K562 (cell line): ENCODE measurements at regions not wholly inside any gene's neighbourhood (a gene's known extent, or its start where the extent isn't known, plus 50 kb on each side); places are given as distances from the start of the nearest gene placed in this dataset.

Experiments
- ATAC-seq: fragments of 200-7000 bp; cut with Tn5 transposase; 3 replicates; pipeline ENCODE4 v1.9.1; 2020; ENCODE audit warnings: moderate library complexity
- BruUV-seq: library from RNA; stranded (reverse); fragments of 400-500 nt; replicated peaks from 2 replicates; lab custom pipeline; 2021; lab: Mats Ljungman, UMichigan
- CTCF ChIA-PET: fragments of 300-600 bp; formaldehyde crosslinking; extraction: SDS; loops from one replicate; lab custom pipeline; 2021; ENCODE audit warnings: low intra/inter-chr PET ratio; lab: Yijun Ruan, JAX
- POLR2A ChIA-PET: fragments of 300-600, 350-650 bp; sonication (Branson Sonifier 250); formaldehyde crosslinking; extraction: SDS; loops from one replicate; lab custom pipeline; 2021; ENCODE audit warnings: antibody characterized with exemption, inconsistent platforms; lab: Yijun Ruan, JAX
- DNase-seq, 4 experiments: peaks; one replicate each; pipeline versions ENCODE4 v3.0.0 to v3.0.0-alpha.2; 2011 to 2018; ENCODE audit warnings: low spot score in 3 of 4, mixed read lengths in 3 of 4; ENCODE audit errors: extremely low read depth in 1 of 4
- FAIRE-seq: peaks from 2 replicates; lab custom pipeline; 2011; peaks lifted over from hg19 to GRCh38; lab: Jason Lieb, UNC
- H2AFZ ChIP-seq: 2 replicates; pipeline ENCODE4 v1.6.0; 2011; ENCODE audit warnings: low read depth, low read length, control low read depth, inconsistent platforms
- H3K27ac ChIP-seq: fragments of 200-600 bp; 3 replicates; pipeline ENCODE4 v1.8.0; 2011; ENCODE audit warnings: low read depth, mild to moderate bottlenecking, control low read depth, inconsistent platforms, low read length, moderate library complexity, mixed read lengths; ENCODE audit errors: extremely low read depth
- H3K27me3 ChIP-seq, 2 experiments: fragments of 300-600 bp in 1 of 2; 2 replicates in 1 of 2; 3 replicates in 1 of 2; pipeline versions ENCODE4 v1.6.0 to v1.8.0; 2011; ENCODE audit warnings: inconsistent platforms in 2 of 2, low read length in 2 of 2, mild to moderate bottlenecking in 1 of 2, mixed read lengths in 1 of 2, moderate library complexity in 1 of 2; ENCODE audit not compliant: control insufficient read depth in 2 of 2, insufficient read depth in 2 of 2
- H3K36me3 ChIP-seq: fragments of 300-600 bp; 3 replicates; pipeline ENCODE4 v1.8.0; 2011; ENCODE audit warnings: mild to moderate bottlenecking, low read length, inconsistent platforms; ENCODE audit not compliant: control insufficient read depth, insufficient read depth
- H3K4me1 ChIP-seq, 2 experiments: fragments of 200-600 bp in 1 of 2; replicated peaks in 1 of 2; 2 replicates in 1 of 2; 3 replicates in 1 of 2; pipeline versions ENCODE4 v1.5.1 to v1.8.0; 2011; ENCODE audit warnings: inconsistent platforms in 2 of 2, low read length in 2 of 2, mild to moderate bottlenecking in 1 of 2, mixed read lengths in 1 of 2, moderate library complexity in 1 of 2; ENCODE audit not compliant: control insufficient read depth in 2 of 2, insufficient read depth in 2 of 2
- H3K4me2 ChIP-seq: 2 replicates; pipeline ENCODE4 v1.6.1; 2011; ENCODE audit warnings: low read length, control low read depth, inconsistent platforms, mixed read lengths; ENCODE audit not compliant: insufficient read depth
- H3K4me3 ChIP-seq: fragments of 200-600 bp; sonication (generic), shearing (Covaris generic); 2 replicates; pipeline ENCODE4 v1.5.1; 2016; ENCODE audit warnings: control low read depth, inconsistent platforms
- H3K79me2 ChIP-seq: fragments of 200-600 bp; 3 replicates; pipeline ENCODE4 v1.8.0; 2011; ENCODE audit warnings: low read length, inconsistent platforms; ENCODE audit not compliant: control insufficient read depth, insufficient read depth
- H3K9ac ChIP-seq, 2 experiments: 2 replicates each; pipeline versions ENCODE4 v1.6.0 to v1.6.1; 2011; ENCODE audit warnings: low read depth in 2 of 2, low read length in 2 of 2, control low read depth in 1 of 2, inconsistent platforms in 1 of 2, mild to moderate bottlenecking in 1 of 2, mixed read lengths in 1 of 2; ENCODE audit not compliant: insufficient read depth in 1 of 2
- H3K9me1 ChIP-seq: one replicate; pipeline ENCODE4 v1.6.0; 2011; ENCODE audit warnings: inconsistent platforms, mild to moderate bottlenecking, low read length, moderate library complexity; ENCODE audit not compliant: control insufficient read depth, insufficient read depth
- H3K9me3 ChIP-seq: replicated peaks from 2 replicates; pipeline ENCODE4 v1.5.1; 2011; ENCODE audit warnings: low read depth, low read length, inconsistent platforms; ENCODE audit not compliant: control insufficient read depth, insufficient read depth
- H4K20me1 ChIP-seq: replicated peaks from 2 replicates; pipeline ENCODE4 v1.6.1; 2011; ENCODE audit warnings: low read length, inconsistent platforms, mixed read lengths; ENCODE audit not compliant: control insufficient read depth, insufficient read depth
- BRD9 ChIP-seq: fragments of 450-650 bp; IDR thresholded peaks from 2 replicates; pipeline ENCODE4 v1.6.1; 2018; ENCODE audit warnings: low read depth; ENCODE audit not compliant: partially characterized antibody
- KLF16 ChIP-seq: IDR thresholded peaks from 2 replicates; pipeline ENCODE4 v1.6.1; 2016; ENCODE audit warnings: antibody characterized with exemption
- MYC ChIP-seq, 2 experiments: fragments of 250-450 bp in 1 of 2; sonication (Bioruptor Pico) in 1 of 2; IDR thresholded peaks; 2 replicates each; pipeline versions ENCODE4 v1.5.1 to v1.6.1; 2012 to 2021; ENCODE audit warnings: low read depth in 2 of 2, borderline replicate concordance in 1 of 2, improper control_type of control experiment in 1 of 2, low read length in 1 of 2, mild to moderate bottlenecking in 1 of 2, moderate library complexity in 1 of 2
- NELFE ChIP-seq: IDR thresholded peaks from 2 replicates; pipeline ENCODE4 v1.6.1; 2011; ENCODE audit warnings: mild to moderate bottlenecking; ENCODE audit not compliant: insufficient read depth, insufficient read length
- RBM39 ChIP-seq: fragments of 200-400 bp; formaldehyde crosslinking; optimal IDR thresholded peaks from 2 replicates; pipeline ENCODE3; 2018; ENCODE audit warnings: low read depth, low read length
- SMARCA5 ChIP-seq: fragments of 450-650 bp; IDR thresholded peaks from 2 replicates; pipeline ENCODE4 v1.6.1; 2016
- THAP12 ChIP-seq: fragments of 250-450 bp; sonication (Bioruptor Pico); IDR thresholded peaks from 2 replicates; pipeline ENCODE4 v1.9.0; 2021; ENCODE audit warnings: mild to moderate bottlenecking, inconsistent platforms
- WGBS: fragments of 100-300 bp; shearing (Covaris generic); methylation state at CpG from one replicate; pipeline ENCODE4 v1.1.6; 2016; ENCODE audit warnings: low coverage, mixed read lengths; ENCODE audit not compliant: insufficient coverage; ENCODE audit errors: missing lambda C conversion rate; 5-methylcytosine and 5-hydroxymethylcytosine counted together
- in situ Hi-C: fragments of 300-500 bp; cut with MboI; formaldehyde crosslinking; loops from 4 replicates; pipeline ENCODE4 v1.15.0; 2018; ENCODE audit warnings: inconsistent platforms, mixed read lengths
- intact Hi-C: fragments of 100-400 bp; cut with micrococcal nuclease; formaldehyde crosslinking; loops from 2 replicates; pipeline ENCODE4 v1.14.2; 2022
- TF ChIP-seq, protein P1 (sequence below): fragments of 250-450 bp; sonication (Bioruptor Pico); IDR thresholded peaks from 2 replicates; pipeline ENCODE4 v1.5.0; 2021
- TF ChIP-seq, protein P2 (sequence below): sonication (generic); formaldehyde crosslinking; IDR thresholded peaks from 2 replicates; pipeline ENCODE4 v1.8.0; 2023; ENCODE audit warnings: mild to moderate bottlenecking, missing genetic modification reagents

- ATAC-seq (no peak), FAIRE-seq (no peak)
- POLR2A ChIA-PET, result interaction anchor here (0.6 kb wide), 1 partner anchor 224 kb away, joined by 3 read pairs; no protein-coding TSS in a partner anchor
- peaks cover 0 to 5% of the 10 kb centered on the region in 2 experiments; a peak in 2 of 5 replicates for H3K4me1 ChIP-seq
- no peaks in the 10 kb centered on the region for H3K9me3 ChIP-seq
- H2AFZ ChIP-seq, result no peak overlapping the region
- no peak overlapping the region for H3K27ac ChIP-seq
- H3K79me2 ChIP-seq, result no peaks in the 10 kb centered on the region
- in situ Hi-C loops, result no loop called here
- H3K9me1 ChIP-seq, result no peaks in the 10 kb centered on the region
- peaks cover 0 to 12% of the 10 kb centered on the region in 2 experiments; a peak in 2 of 5 replicates for H3K27me3 ChIP-seq
- TF ChIP-seq, protein P1, sequence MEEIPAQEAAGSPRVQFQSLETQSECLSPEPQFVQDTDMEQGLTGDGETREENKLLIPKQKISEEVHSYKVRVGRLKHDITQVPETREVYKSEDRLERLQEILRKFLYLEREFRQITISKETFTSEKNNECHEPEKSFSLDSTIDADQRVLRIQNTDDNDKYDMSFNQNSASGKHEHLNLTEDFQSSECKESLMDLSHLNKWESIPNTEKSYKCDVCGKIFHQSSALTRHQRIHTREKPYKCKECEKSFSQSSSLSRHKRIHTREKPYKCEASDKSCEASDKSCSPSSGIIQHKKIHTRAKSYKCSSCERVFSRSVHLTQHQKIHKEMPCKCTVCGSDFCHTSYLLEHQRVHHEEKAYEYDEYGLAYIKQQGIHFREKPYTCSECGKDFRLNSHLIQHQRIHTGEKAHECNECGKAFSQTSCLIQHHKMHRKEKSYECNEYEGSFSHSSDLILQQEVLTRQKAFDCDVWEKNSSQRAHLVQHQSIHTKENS (CRISPR knock-in tag), result no peak
- TF ChIP-seq KLF16, result no peak
- TF ChIP-seq, protein P2, sequence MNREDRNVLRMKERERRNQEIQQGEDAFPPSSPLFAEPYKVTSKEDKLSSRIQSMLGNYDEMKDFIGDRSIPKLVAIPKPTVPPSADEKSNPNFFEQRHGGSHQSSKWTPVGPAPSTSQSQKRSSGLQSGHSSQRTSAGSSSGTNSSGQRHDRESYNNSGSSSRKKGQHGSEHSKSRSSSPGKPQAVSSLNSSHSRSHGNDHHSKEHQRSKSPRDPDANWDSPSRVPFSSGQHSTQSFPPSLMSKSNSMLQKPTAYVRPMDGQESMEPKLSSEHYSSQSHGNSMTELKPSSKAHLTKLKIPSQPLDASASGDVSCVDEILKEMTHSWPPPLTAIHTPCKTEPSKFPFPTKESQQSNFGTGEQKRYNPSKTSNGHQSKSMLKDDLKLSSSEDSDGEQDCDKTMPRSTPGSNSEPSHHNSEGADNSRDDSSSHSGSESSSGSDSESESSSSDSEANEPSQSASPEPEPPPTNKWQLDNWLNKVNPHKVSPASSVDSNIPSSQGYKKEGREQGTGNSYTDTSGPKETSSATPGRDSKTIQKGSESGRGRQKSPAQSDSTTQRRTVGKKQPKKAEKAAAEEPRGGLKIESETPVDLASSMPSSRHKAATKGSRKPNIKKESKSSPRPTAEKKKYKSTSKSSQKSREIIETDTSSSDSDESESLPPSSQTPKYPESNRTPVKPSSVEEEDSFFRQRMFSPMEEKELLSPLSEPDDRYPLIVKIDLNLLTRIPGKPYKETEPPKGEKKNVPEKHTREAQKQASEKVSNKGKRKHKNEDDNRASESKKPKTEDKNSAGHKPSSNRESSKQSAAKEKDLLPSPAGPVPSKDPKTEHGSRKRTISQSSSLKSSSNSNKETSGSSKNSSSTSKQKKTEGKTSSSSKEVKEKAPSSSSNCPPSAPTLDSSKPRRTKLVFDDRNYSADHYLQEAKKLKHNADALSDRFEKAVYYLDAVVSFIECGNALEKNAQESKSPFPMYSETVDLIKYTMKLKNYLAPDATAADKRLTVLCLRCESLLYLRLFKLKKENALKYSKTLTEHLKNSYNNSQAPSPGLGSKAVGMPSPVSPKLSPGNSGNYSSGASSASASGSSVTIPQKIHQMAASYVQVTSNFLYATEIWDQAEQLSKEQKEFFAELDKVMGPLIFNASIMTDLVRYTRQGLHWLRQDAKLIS, result no peak
- TF ChIP-seq RBM39, result no peak
- TF ChIP-seq THAP12 (CRISPR knock-in tag), result no peak
- no peak for TF ChIP-seq MYC (IDR thresholded peaks at IDR 0.05; ENCODE audit: low read depth, low read length)
- TF ChIP-seq MYC (CRISPR knock-in tag; IDR thresholded peaks at IDR 0.05; ENCODE audit: borderline replicate concordance, low read depth), result no peak
- TF ChIP-seq SMARCA5, result no peak
- TF ChIP-seq NELFE, result no peak
- TF ChIP-seq BRD9, result no peak
- TF ChIP-seq, all 486 proteins: peak for 0
- intact Hi-C loops, result no loop called here
- CTCF ChIA-PET, result interaction anchor here (0.6 kb wide), 1 partner anchor 336 kb away, joined by 7 read pairs; no protein-coding TSS in a partner anchor
- Histone ChIP-seq H3K4me3 (no peak overlapping the region), H4K20me1 (no peaks in the 10 kb centered on the region; the same call in 1 of the 2 replicates), H3K4me2 (no peak overlapping the region), H3K9ac (no peak overlapping the region), H3K36me3 (no peaks in the 10 kb centered on the region)
- no peak for DNase-seq
- BruUV-seq, result no TSS peak
- 7% methylated on average over 5 of the region's 5 CpGs for WGBS
Observed at GRCh38 chr15:77881950-77882349, 195.6 kb downstream of the TBC1D2B start.
